ENCODE measurements at regions not wholly inside any gene's neighbourhood (a gene's known extent, or its start where the extent isn't known, plus 50 kb on each side); places are given as distances from the start of the nearest gene placed in this dataset.

GRCh38 chr12:116650585-116651087, 87.2 kb downstream of the SPRING1 start:
- DNase-seq, result no peak

GRCh38 chr12:116650062-116650461, 87.8 kb downstream of the SPRING1 start:
- no peak for DNase-seq

- DNase-seq, result no peak
Measured at GRCh38 chr12:116647813-116648212, 88.6 kb downstream of the MAP1LC3B2 start.

GRCh38 chr12:116646901-116647300, 87.7 kb downstream of the MAP1LC3B2 start:
- no peak for DNase-seq

- DNase-seq, result no peak
Measured at GRCh38 chr12:116644806-116645205, 85.6 kb downstream of the MAP1LC3B2 start.

GRCh38 chr12:116642683-116643082, 83.5 kb downstream of the MAP1LC3B2 start:
- DNase-seq, result no peak

GRCh38 chr12:116642106-116642505, 82.9 kb downstream of the MAP1LC3B2 start:
- no peak for DNase-seq

- DNase-seq, result no peak
Measured at GRCh38 chr12:116640281-116640680, 81.1 kb downstream of the MAP1LC3B2 start.

GRCh38 chr12:116639765-116640164, 80.6 kb downstream of the MAP1LC3B2 start:
- no peak for DNase-seq

- no peak for DNase-seq
Measured at GRCh38 chr12:116638376-116638775, 79.2 kb downstream of the MAP1LC3B2 start.

GRCh38 chr12:116637589-116638150, 78.5 kb downstream of the MAP1LC3B2 start:
- no peak for DNase-seq

- DNase-seq, result peak; percentile 51
Measured at GRCh38 chr12:116636608-116637519, 77.7 kb downstream of the MAP1LC3B2 start.

GRCh38 chr12:116635487-116635886, 76.3 kb downstream of the MAP1LC3B2 start:
- no peak for DNase-seq

- DNase-seq, result no peak
Measured at GRCh38 chr12:116633476-116633875, 74.3 kb downstream of the MAP1LC3B2 start.

GRCh38 chr12:116631619-116632018, 72.4 kb downstream of the MAP1LC3B2 start:
- no peak for DNase-seq

- no peak for DNase-seq
Measured at GRCh38 chr12:116630762-116631161, 71.6 kb downstream of the MAP1LC3B2 start.

- DNase-seq, result no peak
Measured at GRCh38 chr12:116629480-116629879, 70.3 kb downstream of the MAP1LC3B2 start.

GRCh38 chr12:116628989-116629388, 69.8 kb downstream of the MAP1LC3B2 start:
- DNase-seq, result peak; percentile 15

- DNase-seq, result no peak
Measured at GRCh38 chr12:116628450-116628793, 69.2 kb downstream of the MAP1LC3B2 start.
